Neural progenitor cell (in vitro differentiated cells): ENCODE measurements at regions not wholly inside any gene's neighbourhood (a gene's known extent, or its start where the extent isn't known, plus 50 kb on each side); places are given as distances from the start of the nearest gene placed in this dataset.

Experiments
- EZH2 ChIP-seq: fragments of 200-600 bp; sonication (generic); IDR thresholded peaks from 2 replicates; pipeline ENCODE4 v1.6.1; 2017; ENCODE audit warnings: antibody characterized with exemption, mild to moderate bottlenecking, moderate library complexity
- EZH2phosphoT487 ChIP-seq: fragments of 200-600 bp; sonication (generic); IDR thresholded peaks from 2 replicates; pipeline ENCODE4 v1.6.1; 2017; ENCODE audit warnings: antibody characterized with exemption
- TF ChIP-seq, protein P1 (sequence below): fragments of 200-600 bp; sonication (generic); IDR thresholded peaks from 2 replicates; pipeline ENCODE4 v1.5.1; 2017; ENCODE audit warnings: antibody characterized with exemption, mild to moderate bottlenecking

DNA sequence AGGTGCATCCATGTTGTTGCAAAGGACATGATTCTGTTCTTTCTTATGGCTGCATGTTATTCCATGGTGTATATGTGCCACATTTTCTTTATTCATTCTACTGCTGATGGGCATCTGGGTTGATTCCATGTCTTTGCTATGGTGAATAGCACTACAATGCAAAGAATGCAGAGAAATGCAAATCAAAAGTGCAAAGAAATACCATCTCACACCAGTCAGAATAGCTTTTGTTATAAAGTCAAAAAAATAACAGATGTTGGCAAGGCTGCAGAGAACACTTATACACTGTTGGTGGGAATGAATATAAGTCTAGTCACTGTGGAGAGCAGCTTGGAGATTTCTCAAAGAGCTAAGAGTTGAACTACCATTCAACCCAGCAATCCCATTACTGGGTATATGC, 99.2 kb downstream of the DHRS2 start:
- TF ChIP-seq, protein P1, sequence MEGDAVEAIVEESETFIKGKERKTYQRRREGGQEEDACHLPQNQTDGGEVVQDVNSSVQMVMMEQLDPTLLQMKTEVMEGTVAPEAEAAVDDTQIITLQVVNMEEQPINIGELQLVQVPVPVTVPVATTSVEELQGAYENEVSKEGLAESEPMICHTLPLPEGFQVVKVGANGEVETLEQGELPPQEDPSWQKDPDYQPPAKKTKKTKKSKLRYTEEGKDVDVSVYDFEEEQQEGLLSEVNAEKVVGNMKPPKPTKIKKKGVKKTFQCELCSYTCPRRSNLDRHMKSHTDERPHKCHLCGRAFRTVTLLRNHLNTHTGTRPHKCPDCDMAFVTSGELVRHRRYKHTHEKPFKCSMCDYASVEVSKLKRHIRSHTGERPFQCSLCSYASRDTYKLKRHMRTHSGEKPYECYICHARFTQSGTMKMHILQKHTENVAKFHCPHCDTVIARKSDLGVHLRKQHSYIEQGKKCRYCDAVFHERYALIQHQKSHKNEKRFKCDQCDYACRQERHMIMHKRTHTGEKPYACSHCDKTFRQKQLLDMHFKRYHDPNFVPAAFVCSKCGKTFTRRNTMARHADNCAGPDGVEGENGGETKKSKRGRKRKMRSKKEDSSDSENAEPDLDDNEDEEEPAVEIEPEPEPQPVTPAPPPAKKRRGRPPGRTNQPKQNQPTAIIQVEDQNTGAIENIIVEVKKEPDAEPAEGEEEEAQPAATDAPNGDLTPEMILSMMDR = no peak
- TF ChIP-seq EZH2 (no peak), EZH2phosphoT487 (no peak)
